MM.1S (cell line): ENCODE measurements at regions not wholly inside any gene's neighbourhood (a gene's known extent, or its start where the extent isn't known, plus 50 kb on each side); places are given as distances from the start of the nearest gene placed in this dataset.

ENCODE experiments used
- DNase-seq: peaks from one replicate; pipeline ENCODE4 v3.0.0-alpha.2; 2015
- H2AFZ ChIP-seq: fragments of 300-600 bp; sonication (generic); 2 replicates; pipeline ENCODE4 v1.6.0; 2016; ENCODE audit warnings: antibody characterized with exemption, low read length
- H3F3A ChIP-seq: fragments of 300-600 bp; sonication (generic); 2 replicates; pipeline ENCODE4 v1.6.1; 2016; ENCODE audit warnings: mild to moderate bottlenecking, antibody characterized with exemption, low read length, moderate library complexity, mixed read lengths; ENCODE audit not compliant: insufficient read depth
- H3K27ac ChIP-seq: fragments of 300-600 bp; sonication (generic); 2 replicates; pipeline ENCODE4 v1.5.1; 2016; ENCODE audit warnings: mild to moderate bottlenecking, low read length
- H3K27me3 ChIP-seq: fragments of 300-600 bp; sonication (generic); replicated peaks from 2 replicates; pipeline ENCODE4 v1.6.0; 2016; ENCODE audit warnings: low read length; ENCODE audit not compliant: insufficient read depth
- H3K36me3 ChIP-seq: fragments of 300-600 bp; sonication (generic); replicated peaks from 2 replicates; pipeline ENCODE4 v1.6.1; 2016; ENCODE audit warnings: mild to moderate bottlenecking, low read length, mixed read lengths; ENCODE audit not compliant: insufficient read depth
- H3K4me1 ChIP-seq: fragments of 300-600 bp; sonication (generic); 2 replicates; pipeline ENCODE4 v1.6.1; 2016; ENCODE audit warnings: low read length, mixed read lengths
- H3K4me2 ChIP-seq: fragments of 300-600 bp; sonication (generic); 2 replicates; pipeline ENCODE4 v1.6.0; 2016; ENCODE audit warnings: low read depth, low read length
- H3K4me3 ChIP-seq: fragments of 300-600 bp; sonication (generic); 2 replicates; pipeline ENCODE4 v1.5.1; 2016; ENCODE audit warnings: low read length, mixed read lengths
- H3K79me2 ChIP-seq: fragments of 300-600 bp; sonication (generic); 2 replicates; pipeline ENCODE4 v1.6.1; 2016; ENCODE audit warnings: mixed run types, low read length, mixed read lengths
- H3K9ac ChIP-seq: fragments of 300-600 bp; sonication (generic); 2 replicates; pipeline ENCODE4 v1.6.1; 2016; ENCODE audit warnings: low read length, mixed read lengths
- H3K9me2 ChIP-seq: fragments of 300-600 bp; sonication (generic); replicated peaks from 2 replicates; pipeline ENCODE4 v1.6.1; 2016; ENCODE audit warnings: mild to moderate bottlenecking, low read length, mixed read lengths; ENCODE audit not compliant: insufficient read depth
- H3K9me3 ChIP-seq: fragments of 300-600 bp; sonication (generic); replicated peaks from 2 replicates; pipeline ENCODE4 v1.6.1; 2016; ENCODE audit warnings: mild to moderate bottlenecking, low read length, mixed read lengths; ENCODE audit not compliant: insufficient read depth
- H4K20me1 ChIP-seq: fragments of 300-600 bp; sonication (generic); 2 replicates; pipeline ENCODE4 v1.6.1; 2016; ENCODE audit warnings: mild to moderate bottlenecking, low read length, moderate library complexity, mixed read lengths; ENCODE audit not compliant: insufficient read depth
- CTCF ChIP-seq: fragments of 300-600 bp; sonication (generic); IDR thresholded peaks from 2 replicates; pipeline ENCODE4 v1.5.1; 2016; ENCODE audit warnings: antibody characterized with exemption, low read length, mixed read lengths
- EZH2 ChIP-seq: fragments of 300-600 bp; sonication (generic); optimal IDR thresholded peaks from 2 replicates; pipeline ENCODE3; 2017; ENCODE audit warnings: low read depth, mild to moderate bottlenecking, antibody characterized with exemption, low read length, mixed read lengths
- EZH2phosphoT487 ChIP-seq: fragments of 300-600 bp; sonication (generic); IDR thresholded peaks from 2 replicates; pipeline ENCODE4 v1.6.1; 2018; ENCODE audit warnings: antibody characterized with exemption, low read length

- Histone ChIP-seq H3K9me2 (no peaks in the 10 kb centered on the region), H3K9ac (no peak overlapping the region), H3F3A (peaks cover under 1% of the 10 kb centered on the region; the same call in 1 of the 2 replicates), H3K4me2 (no peak overlapping the region), H3K79me2 (no peaks in the 10 kb centered on the region), H3K36me3 (no peaks in the 10 kb centered on the region), H3K27ac (no peak overlapping the region), H3K4me3 (no peak overlapping the region), H3K9me3 (no peaks in the 10 kb centered on the region), H2AFZ (no peak overlapping the region), H3K4me1 (peaks cover 10% of the 10 kb centered on the region), H3K27me3 (no peaks in the 10 kb centered on the region), H4K20me1 (no peaks in the 10 kb centered on the region)
- no peak for DNase-seq
- no peak for TF ChIP-seq EZH2phosphoT487
- TF ChIP-seq EZH2 = no peak
- no peak for TF ChIP-seq CTCF
These were observed 132.4 kb upstream of the MAN1A1 start for GRCh38 chr6:119481976-119482375.

- no peaks in the 10 kb centered on the region for H3K9me3 ChIP-seq
- H3K4me3 ChIP-seq = no peak overlapping the region
- H3K9ac ChIP-seq = no peak overlapping the region
- no peak overlapping the region for H3K27ac ChIP-seq
- H3K79me2 ChIP-seq = no peaks in the 10 kb centered on the region
- no peak for TF ChIP-seq EZH2phosphoT487
- no peak for TF ChIP-seq EZH2
- no peak for TF ChIP-seq CTCF
- no peak overlapping the region for H2AFZ ChIP-seq
- no peaks in the 10 kb centered on the region for H3K36me3 ChIP-seq
- no peak for DNase-seq
- no peak overlapping the region for H3K4me2 ChIP-seq
- H3K9me2 ChIP-seq = no peaks in the 10 kb centered on the region
- no peaks in the 10 kb centered on the region for H3K27me3 ChIP-seq
- H3F3A ChIP-seq = peaks cover 10% of the 10 kb centered on the region
- H4K20me1 ChIP-seq = no peaks in the 10 kb centered on the region
- H3K4me1 ChIP-seq = peaks cover 16% of the 10 kb centered on the region
These were observed 131.5 kb upstream of the MAN1A1 start for GRCh38 chr6:119480961-119481497.

GRCh38 chr6:119479860-119480655 is 130.5 kb upstream of the MAN1A1 start:
- H3K27me3 ChIP-seq = no peaks in the 10 kb centered on the region
- H3K9me2 ChIP-seq = no peaks in the 10 kb centered on the region
- no peak for TF ChIP-seq CTCF
- TF ChIP-seq EZH2phosphoT487 = no peak
- TF ChIP-seq EZH2 = no peak
- H2AFZ ChIP-seq = no peak overlapping the region
- no peaks in the 10 kb centered on the region for H3K36me3 ChIP-seq
- H3F3A ChIP-seq = peaks cover 12% of the 10 kb centered on the region
- no peaks in the 10 kb centered on the region for H3K79me2 ChIP-seq
- no peak overlapping the region for H3K9ac ChIP-seq
- no peaks in the 10 kb centered on the region for H4K20me1 ChIP-seq
- H3K4me3 ChIP-seq = no peak overlapping the region
- no peak overlapping the region for H3K27ac ChIP-seq
- DNase-seq = no peak
- H3K4me2 ChIP-seq = no peak overlapping the region
- peaks cover 25% of the 10 kb centered on the region for H3K4me1 ChIP-seq
- no peaks in the 10 kb centered on the region for H3K9me3 ChIP-seq
